ENCODE measurements at regions not wholly inside any gene's neighbourhood (a gene's known extent, or its start where the extent isn't known, plus 50 kb on each side); places are given as distances from the start of the nearest gene placed in this dataset.

DNA sequence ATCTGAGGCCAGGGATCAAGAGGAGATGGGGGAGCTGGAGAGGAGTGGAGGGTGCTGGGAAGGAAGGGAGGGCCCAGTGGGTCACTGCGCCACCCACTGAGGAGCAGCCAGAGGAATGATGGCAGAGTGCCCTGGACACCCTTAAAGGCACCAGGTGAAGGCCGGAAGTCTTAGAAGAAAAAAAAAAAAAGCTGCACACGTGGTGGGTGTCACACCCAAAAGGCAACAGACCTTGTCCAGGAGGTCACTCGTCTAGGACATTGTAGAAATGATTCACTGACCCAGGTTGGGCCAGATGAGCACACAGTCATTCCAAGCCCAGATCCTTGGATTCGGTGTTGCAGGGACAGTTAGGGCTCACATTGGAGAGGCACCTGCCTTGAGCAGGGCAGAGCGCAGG, 93.5 kb upstream of the TRIM2 start:
- TF ChIP-seq, protein P1, sequence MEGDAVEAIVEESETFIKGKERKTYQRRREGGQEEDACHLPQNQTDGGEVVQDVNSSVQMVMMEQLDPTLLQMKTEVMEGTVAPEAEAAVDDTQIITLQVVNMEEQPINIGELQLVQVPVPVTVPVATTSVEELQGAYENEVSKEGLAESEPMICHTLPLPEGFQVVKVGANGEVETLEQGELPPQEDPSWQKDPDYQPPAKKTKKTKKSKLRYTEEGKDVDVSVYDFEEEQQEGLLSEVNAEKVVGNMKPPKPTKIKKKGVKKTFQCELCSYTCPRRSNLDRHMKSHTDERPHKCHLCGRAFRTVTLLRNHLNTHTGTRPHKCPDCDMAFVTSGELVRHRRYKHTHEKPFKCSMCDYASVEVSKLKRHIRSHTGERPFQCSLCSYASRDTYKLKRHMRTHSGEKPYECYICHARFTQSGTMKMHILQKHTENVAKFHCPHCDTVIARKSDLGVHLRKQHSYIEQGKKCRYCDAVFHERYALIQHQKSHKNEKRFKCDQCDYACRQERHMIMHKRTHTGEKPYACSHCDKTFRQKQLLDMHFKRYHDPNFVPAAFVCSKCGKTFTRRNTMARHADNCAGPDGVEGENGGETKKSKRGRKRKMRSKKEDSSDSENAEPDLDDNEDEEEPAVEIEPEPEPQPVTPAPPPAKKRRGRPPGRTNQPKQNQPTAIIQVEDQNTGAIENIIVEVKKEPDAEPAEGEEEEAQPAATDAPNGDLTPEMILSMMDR (IDR thresholded peaks at IDR 0.05), result no peak
- TF ChIP-seq POLR2AphosphoS5 (IDR thresholded peaks at IDR 0.05; ENCODE audit: low read depth, low read length), result no peak

All from Panc1 (cell line).